ENCODE measurements at regions not wholly inside any gene's neighbourhood (a gene's known extent, or its start where the extent isn't known, plus 50 kb on each side); places are given as distances from the start of the nearest gene placed in this dataset.
A peak's percentile ranks its signal among the peaks of the same experiment; 100 is the strongest.

DNA sequence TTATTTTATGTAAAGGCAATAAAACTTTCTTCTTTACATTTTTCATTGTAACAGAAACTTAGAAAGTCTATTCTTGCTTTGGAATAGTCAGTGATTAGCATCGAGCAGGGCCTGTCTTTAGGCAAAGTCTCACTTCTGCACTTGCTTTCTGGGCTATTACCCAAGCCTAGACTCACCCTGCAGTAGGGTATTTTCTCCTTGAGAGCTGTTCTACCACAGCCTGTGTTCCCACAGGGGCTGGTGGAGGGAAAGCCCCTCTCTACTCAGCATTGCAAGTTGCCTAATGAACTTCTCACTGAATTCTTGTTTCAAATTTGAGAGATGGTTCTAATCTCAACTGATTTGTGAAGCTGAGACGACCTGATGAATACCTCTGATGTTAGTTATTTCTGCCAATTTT lies 111.7 kb upstream of the KLHL14 start:
- DNase-seq: peak in 1 of 3 donors; percentile 31
- ChIA-PET CTCF (no interaction called here), POLR2A (no interaction called here)
- H3K4me3 ChIP-seq (ENCODE audit: control insufficient read depth in 1 of 7, extremely low read depth in 1 of 7, insufficient read depth in 4 of 7, low read depth in 2 of 7, low read length in 6 of 7): no peak overlapping the region
- 89% methylated on average over 1 of the region's 2 CpGs for WGBS (ENCODE audit: insufficient coverage)
- no peaks in the 10 kb centered on the region for H3K27me3 ChIP-seq (replicated peaks in 2 of 5; ENCODE audit: control insufficient read depth in 4 of 5, insufficient read depth in 5 of 5, low read length in 4 of 5)
- no peaks in the 10 kb centered on the region for H3K9me3 ChIP-seq (ENCODE audit: control extremely low read depth in 1 of 5, control insufficient read depth in 4 of 5, insufficient read depth in 2 of 5, low read depth in 1 of 5, low read length in 4 of 5)
- H3K36me3 ChIP-seq (ENCODE audit: control insufficient read depth in 4 of 4, insufficient read depth in 4 of 4, low read length in 3 of 4): no peaks in the 10 kb centered on the region
- H3K4me1 ChIP-seq (ENCODE audit: control extremely low read depth in 1 of 4, control insufficient read depth in 4 of 4, insufficient read depth in 4 of 4, low read length in 3 of 4): no peaks in the 10 kb centered on the region
- no peak overlapping the region for H3K27ac ChIP-seq (ENCODE audit: insufficient read depth in 1 of 2, low read depth in 1 of 2, low read length in 2 of 2, poor library complexity in 1 of 2, severe bottlenecking in 2 of 2)

DNA sequence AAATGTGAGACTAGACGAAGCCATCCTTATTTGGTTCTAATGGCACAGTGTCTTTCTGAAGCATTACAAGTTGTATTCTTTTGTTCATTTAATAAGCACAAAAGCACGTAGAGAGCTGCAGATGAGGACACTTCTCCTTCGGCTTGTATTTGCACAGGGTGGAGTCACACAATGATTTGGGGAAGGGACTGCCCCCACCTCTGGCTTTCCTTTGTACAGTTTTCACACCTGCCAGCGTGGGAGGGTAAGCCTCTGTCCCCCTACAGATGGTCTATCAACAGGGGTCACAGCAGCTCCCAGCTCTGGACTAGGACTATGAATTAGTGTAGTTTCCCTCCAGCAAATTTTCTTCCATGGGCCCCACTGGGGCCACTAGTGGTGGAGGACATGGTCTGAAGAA lies 108.2 kb upstream of the KLHL14 start:
- Histone ChIP-seq H3K27me3 (replicated peaks in 2 of 5; ENCODE audit: control insufficient read depth in 4 of 5, insufficient read depth in 5 of 5, low read length in 4 of 5) (peaks cover 0 to 1% (median 0%) of the 10 kb centered on the region in 5 experiments), H3K27ac (ENCODE audit: insufficient read depth in 1 of 2, low read depth in 1 of 2, low read length in 2 of 2, poor library complexity in 1 of 2, severe bottlenecking in 2 of 2) (no peak overlapping the region), H3K4me1 (ENCODE audit: control extremely low read depth in 1 of 4, control insufficient read depth in 4 of 4, insufficient read depth in 4 of 4, low read length in 3 of 4) (no peaks in the 10 kb centered on the region), H3K4me3 (ENCODE audit: control insufficient read depth in 1 of 7, extremely low read depth in 1 of 7, insufficient read depth in 4 of 7, low read depth in 2 of 7, low read length in 6 of 7) (no peak overlapping the region), H3K9me3 (ENCODE audit: control extremely low read depth in 1 of 5, control insufficient read depth in 4 of 5, insufficient read depth in 2 of 5, low read depth in 1 of 5, low read length in 4 of 5) (no peaks in the 10 kb centered on the region), H3K36me3 (ENCODE audit: control insufficient read depth in 4 of 4, insufficient read depth in 4 of 4, low read length in 3 of 4) (no peaks in the 10 kb centered on the region)
- CTCF ChIA-PET: no interaction called here
- DNase-seq: no peak
- POLR2A ChIA-PET: no interaction called here
- WGBS (ENCODE audit: insufficient coverage): 93% methylated on average over 2 of the region's 4 CpGs

DNA sequence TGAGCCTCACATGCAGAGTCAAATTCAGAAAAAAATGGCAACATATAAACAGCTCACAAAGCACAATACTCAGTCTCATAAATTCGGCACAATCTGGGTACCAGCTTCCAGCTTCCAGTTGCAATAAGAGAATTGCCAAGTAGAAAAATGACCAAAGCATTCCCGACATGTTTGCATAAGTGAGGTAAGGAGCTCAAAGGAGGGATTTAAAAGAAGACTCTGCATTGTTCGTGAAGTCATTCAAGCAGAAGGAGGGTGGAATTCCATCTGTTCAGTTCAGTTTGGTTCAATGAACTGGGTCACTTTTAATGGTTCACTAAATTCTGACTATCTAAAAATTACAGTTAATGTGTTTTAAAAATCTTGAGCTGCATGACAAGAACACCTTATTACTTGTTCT lies 106.7 kb upstream of the KLHL14 start:
- WGBS (ENCODE audit: insufficient coverage): 84% methylated on average over 3 of the region's 3 CpGs
- POLR2A ChIA-PET: no interaction called here
- Histone ChIP-seq H3K27me3 (replicated peaks in 2 of 5; ENCODE audit: control insufficient read depth in 4 of 5, insufficient read depth in 5 of 5, low read length in 4 of 5) (peaks cover 0 to 1% (median 0%) of the 10 kb centered on the region in 5 experiments), H3K4me1 (ENCODE audit: control extremely low read depth in 1 of 4, control insufficient read depth in 4 of 4, insufficient read depth in 4 of 4, low read length in 3 of 4) (no peaks in the 10 kb centered on the region), H3K36me3 (ENCODE audit: control insufficient read depth in 4 of 4, insufficient read depth in 4 of 4, low read length in 3 of 4) (no peaks in the 10 kb centered on the region), H3K9me3 (ENCODE audit: control extremely low read depth in 1 of 5, control insufficient read depth in 4 of 5, insufficient read depth in 2 of 5, low read depth in 1 of 5, low read length in 4 of 5) (no peaks in the 10 kb centered on the region), H3K4me3 (ENCODE audit: control insufficient read depth in 1 of 7, extremely low read depth in 1 of 7, insufficient read depth in 4 of 7, low read depth in 2 of 7, low read length in 6 of 7) (no peak overlapping the region), H3K27ac (ENCODE audit: insufficient read depth in 1 of 2, low read depth in 1 of 2, low read length in 2 of 2, poor library complexity in 1 of 2, severe bottlenecking in 2 of 2) (no peak overlapping the region)
- CTCF ChIA-PET: no interaction called here
- DNase-seq: no peak

DNA sequence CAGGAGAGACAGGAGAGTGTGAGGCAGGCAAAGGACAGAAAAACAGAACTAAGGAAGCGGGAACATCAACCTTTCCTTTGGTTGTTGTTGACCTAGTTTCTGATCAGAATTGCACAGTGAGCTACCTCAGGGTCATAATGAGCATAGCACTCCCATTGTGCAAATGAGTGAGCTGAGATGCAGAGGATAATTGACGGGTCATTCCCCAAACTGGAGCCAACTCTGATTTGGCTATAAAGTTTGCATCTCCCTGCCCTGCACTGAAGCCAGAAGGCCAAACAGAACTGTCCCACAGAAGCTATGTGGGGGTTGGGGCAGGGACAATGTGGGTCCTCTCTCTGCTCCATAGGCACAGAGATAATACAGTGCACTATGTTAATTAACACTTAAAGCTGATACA lies 105.6 kb upstream of the KLHL14 start:
- Histone ChIP-seq H3K27ac (ENCODE audit: insufficient read depth in 1 of 2, low read depth in 1 of 2, low read length in 2 of 2, poor library complexity in 1 of 2, severe bottlenecking in 2 of 2) (no peak overlapping the region), H3K9me3 (ENCODE audit: control extremely low read depth in 1 of 5, control insufficient read depth in 4 of 5, insufficient read depth in 2 of 5, low read depth in 1 of 5, low read length in 4 of 5) (peaks cover 0 to under 1% (median 0%) of the 10 kb centered on the region in 5 experiments), H3K4me3 (ENCODE audit: control insufficient read depth in 1 of 7, extremely low read depth in 1 of 7, insufficient read depth in 4 of 7, low read depth in 2 of 7, low read length in 6 of 7) (no peak overlapping the region), H3K27me3 (replicated peaks in 2 of 5; ENCODE audit: control insufficient read depth in 4 of 5, insufficient read depth in 5 of 5, low read length in 4 of 5) (peaks cover 0 to 1% (median 0%) of the 10 kb centered on the region in 5 experiments), H3K36me3 (ENCODE audit: control insufficient read depth in 4 of 4, insufficient read depth in 4 of 4, low read length in 3 of 4) (no peaks in the 10 kb centered on the region), H3K4me1 (ENCODE audit: control extremely low read depth in 1 of 4, control insufficient read depth in 4 of 4, insufficient read depth in 4 of 4, low read length in 3 of 4) (no peaks in the 10 kb centered on the region)
- DNase-seq: no peak
- ChIA-PET CTCF (no interaction called here), POLR2A (no interaction called here)
- 85% methylated on average over 2 of the region's 2 CpGs for WGBS (ENCODE audit: insufficient coverage)

DNA sequence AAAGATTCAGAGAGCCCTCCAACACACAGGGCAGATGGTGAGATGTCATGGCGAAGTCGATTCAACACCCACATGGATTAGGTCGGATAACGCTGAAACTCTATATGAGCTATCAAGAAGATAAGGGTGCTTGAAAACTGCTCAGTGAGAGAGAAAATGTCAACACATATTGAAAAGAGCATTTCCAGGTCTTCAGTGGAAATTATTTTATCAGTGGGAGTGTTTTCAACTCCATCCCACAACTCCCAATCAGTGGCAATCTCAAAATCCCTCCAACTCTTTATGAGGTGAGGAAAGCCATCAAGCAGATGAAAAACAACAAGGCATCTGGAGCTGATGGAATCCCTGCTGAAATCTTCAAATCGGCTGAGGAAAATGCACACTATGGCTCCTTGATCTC lies 104.5 kb upstream of the KLHL14 start:
- ChIA-PET CTCF (interaction anchor here (0.7 kb wide), 1 partner anchor 719 kb away, joined by 4 read pairs; no protein-coding TSS in a partner anchor), POLR2A (no interaction called here)
- Histone ChIP-seq H3K27ac (ENCODE audit: insufficient read depth in 1 of 2, low read depth in 1 of 2, low read length in 2 of 2, poor library complexity in 1 of 2, severe bottlenecking in 2 of 2) (no peak overlapping the region), H3K27me3 (replicated peaks in 2 of 5; ENCODE audit: control insufficient read depth in 4 of 5, insufficient read depth in 5 of 5, low read length in 4 of 5) (peaks cover 0 to 1% (median 0%) of the 10 kb centered on the region in 5 experiments), H3K9me3 (ENCODE audit: control extremely low read depth in 1 of 5, control insufficient read depth in 4 of 5, insufficient read depth in 2 of 5, low read depth in 1 of 5, low read length in 4 of 5) (peaks cover 0 to 2% (median 0%) of the 10 kb centered on the region in 5 experiments), H3K4me3 (ENCODE audit: control insufficient read depth in 1 of 7, extremely low read depth in 1 of 7, insufficient read depth in 4 of 7, low read depth in 2 of 7, low read length in 6 of 7) (no peak overlapping the region), H3K4me1 (ENCODE audit: control extremely low read depth in 1 of 4, control insufficient read depth in 4 of 4, insufficient read depth in 4 of 4, low read length in 3 of 4) (no peaks in the 10 kb centered on the region), H3K36me3 (ENCODE audit: control insufficient read depth in 4 of 4, insufficient read depth in 4 of 4, low read length in 3 of 4) (no peaks in the 10 kb centered on the region)
- DNase-seq: no peak
- 93% methylated on average over 5 of the region's 5 CpGs for WGBS (ENCODE audit: insufficient coverage)

- POLR2A ChIA-PET: no interaction called here
- Histone ChIP-seq H3K4me1 (ENCODE audit: control extremely low read depth in 1 of 4, control insufficient read depth in 4 of 4, insufficient read depth in 4 of 4, low read length in 3 of 4) (no peaks in the 10 kb centered on the region), H3K4me3 (ENCODE audit: control insufficient read depth in 1 of 7, extremely low read depth in 1 of 7, insufficient read depth in 4 of 7, low read depth in 2 of 7, low read length in 6 of 7) (no peak overlapping the region), H3K36me3 (ENCODE audit: control insufficient read depth in 4 of 4, insufficient read depth in 4 of 4, low read length in 3 of 4) (no peaks in the 10 kb centered on the region), H3K27me3 (replicated peaks in 2 of 5; ENCODE audit: control insufficient read depth in 4 of 5, insufficient read depth in 5 of 5, low read length in 4 of 5) (peaks cover 0 to 2% (median 0%) of the 10 kb centered on the region in 5 experiments), H3K27ac (ENCODE audit: insufficient read depth in 1 of 2, low read depth in 1 of 2, low read length in 2 of 2, poor library complexity in 1 of 2, severe bottlenecking in 2 of 2) (no peak overlapping the region), H3K9me3 (ENCODE audit: control extremely low read depth in 1 of 5, control insufficient read depth in 4 of 5, insufficient read depth in 2 of 5, low read depth in 1 of 5, low read length in 4 of 5) (peaks cover 0 to 2% (median 0%) of the 10 kb centered on the region in 5 experiments)
- CTCF ChIA-PET: no interaction called here
- no CpG with 5 or more reads among the region's 1 CpG for WGBS (ENCODE audit: insufficient coverage)
- no peak for DNase-seq
Measured at GRCh38 chr18:32875625-32876024, 102.8 kb upstream of the KLHL14 start.

DNA sequence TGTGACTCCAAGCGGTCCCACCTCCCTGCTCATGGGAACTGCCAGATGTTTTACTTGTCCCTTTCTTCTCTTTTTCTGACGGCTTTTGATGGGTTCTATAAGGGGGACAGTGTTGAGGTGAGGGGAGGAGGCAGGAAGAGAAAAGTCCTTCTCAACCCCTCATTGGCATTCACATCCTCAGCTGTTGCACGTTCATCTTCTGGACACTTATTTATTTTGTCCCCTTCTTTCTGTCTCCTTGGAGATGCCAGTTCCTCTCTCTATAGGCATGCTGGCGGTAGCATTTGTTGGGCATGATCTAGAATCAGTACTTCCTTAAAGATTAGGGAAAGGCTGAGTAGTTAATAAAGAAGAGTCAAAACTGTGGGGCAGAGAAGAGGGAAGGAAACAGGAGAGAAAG lies 99.0 kb upstream of the KLHL14 start:
- CTCF ChIA-PET: no interaction called here
- no CpG with 5 or more reads among the region's 4 CpGs for WGBS (ENCODE audit: insufficient coverage)
- POLR2A ChIA-PET: no interaction called here
- no peak overlapping the region for H3K4me3 ChIP-seq (ENCODE audit: control insufficient read depth in 1 of 7, extremely low read depth in 1 of 7, insufficient read depth in 4 of 7, low read depth in 2 of 7, low read length in 6 of 7)
- H3K4me1 ChIP-seq (ENCODE audit: control extremely low read depth in 1 of 4, control insufficient read depth in 4 of 4, insufficient read depth in 4 of 4, low read length in 3 of 4): no peaks in the 10 kb centered on the region
- H3K36me3 ChIP-seq (ENCODE audit: control insufficient read depth in 4 of 4, insufficient read depth in 4 of 4, low read length in 3 of 4): no peaks in the 10 kb centered on the region
- DNase-seq: no peak
- no peak overlapping the region for H3K27ac ChIP-seq (ENCODE audit: insufficient read depth in 1 of 2, low read depth in 1 of 2, low read length in 2 of 2, poor library complexity in 1 of 2, severe bottlenecking in 2 of 2)
- H3K9me3 ChIP-seq (ENCODE audit: control extremely low read depth in 1 of 5, control insufficient read depth in 4 of 5, insufficient read depth in 2 of 5, low read depth in 1 of 5, low read length in 4 of 5): peaks cover 0 to 2% (median 0%) of the 10 kb centered on the region in 5 experiments
- peaks cover 0 to 2% (median 0%) of the 10 kb centered on the region in 5 experiments for H3K27me3 ChIP-seq (replicated peaks in 2 of 5; ENCODE audit: control insufficient read depth in 4 of 5, insufficient read depth in 5 of 5, low read length in 4 of 5)
